Psoas muscle (tissue), 7 donors: ENCODE measurements at regions not wholly inside any gene's neighbourhood (a gene's known extent, or its start where the extent isn't known, plus 50 kb on each side); places are given as distances from the start of the nearest gene placed in this dataset.

ENCODE experiments used
- ATAC-seq, 4 donors: fragments of 200-7000 bp; cut with Tn5 transposase; one replicate each; pipeline ENCODE4 v1.9.1; 2020; ENCODE audit warnings: moderate library complexity in 3 of 4, mild to moderate bottlenecking in 2 of 4
- DNase-seq, 2 donors: peaks; one replicate each; pipeline ENCODE4 v3.0.0-alpha.2; 2020
- H3K27ac ChIP-seq: fragments of 200-600 bp; one replicate; pipeline ENCODE4 v1.8.0; 2022
- H3K27me3 ChIP-seq, 3 donors: fragments of 200-600 bp in 1 of 3; one replicate each; pipeline versions ENCODE4 v1.6.1 to v1.8.0; 2013 to 2022; ENCODE audit warnings: low read length in 2 of 3, mild to moderate bottlenecking in 2 of 3, moderate library complexity in 1 of 3; ENCODE audit not compliant: insufficient read depth in 3 of 3
- H3K36me3 ChIP-seq, 2 donors: fragments of 200-600 bp in 1 of 2; one replicate each; pipeline versions ENCODE4 v1.6.1 to v1.8.0; 2013 to 2022; ENCODE audit warnings: low read depth in 1 of 2, mild to moderate bottlenecking in 1 of 2, moderate library complexity in 1 of 2; ENCODE audit not compliant: insufficient read depth in 1 of 2
- H3K4me1 ChIP-seq: fragments of 200-600 bp; one replicate; pipeline ENCODE4 v1.8.0; 2022
- H3K4me3 ChIP-seq: fragments of 200-600 bp; one replicate; pipeline ENCODE4 v1.8.0; 2022; ENCODE audit warnings: mild to moderate bottlenecking
- H3K9me3 ChIP-seq: fragments of 200-600 bp; one replicate; pipeline ENCODE4 v1.8.0; 2022
- CTCF ChIP-seq: fragments of 200-600 bp; IDR thresholded peaks from one replicate; pipeline ENCODE4 v1.8.0; 2022; ENCODE audit warnings: antibody characterized with exemption
- WGBS, 3 donors: extraction: QIAGEN DNeasy Blood & Tissue Kit; methylation state at CpG; one replicate each; pipeline versions ENCODE4 v1.1.6 to v1.1.7; 2013; 5-methylcytosine and 5-hydroxymethylcytosine counted together
- intact Hi-C, 2 donors: fragments of 100-400 bp; cut with DNase I; formaldehyde crosslinking; loops; one replicate each; pipeline versions ENCODE4 v1.11.0 to v1.14.2; 2022
- donor health status: healthy with polysubstance abuse.
- donor health status: DM: no; HTN: no; CAD: no; lungs with moderate emphysema.
- donor health status: Bipolar disorder and iron deficiency.
- donor health status: healthy.
- donor health status: DM: yes; HTN: yes; CAD: no.
- donor health status: DM: no; HTN: no; CAD: no.
- donor health status: DM: yes; HTN: yes; CAD: no.

GRCh38 chr6:168949981-168950857 lies 303.4 kb downstream of the THBS2 start:
- ATAC-seq (peak in 3 of 4 donors; percentile 22 to 42 (median 39)), DNase-seq (no peak)
- 57 to 60% (median 59%) methylated on average over 10 of the region's 10 CpGs for WGBS, 3 donors
- H3K4me1 ChIP-seq: peaks cover 3% of the 10 kb centered on the region
- no peaks in the 10 kb centered on the region for H3K36me3 ChIP-seq
- no peak for TF ChIP-seq CTCF
- H3K27ac ChIP-seq: no peak overlapping the region
- intact Hi-C loops: loop anchor here in 1 of 2 donors (5.0 to 10.0 kb wide), 3 partner anchors 53 to 705 kb away; no protein-coding TSS in a partner anchor
- H3K4me3 ChIP-seq: no peak overlapping the region
- peaks cover 0 to 16% (median 0%) of the 10 kb centered on the region in 3 donors for H3K27me3 ChIP-seq
- H3K9me3 ChIP-seq: no peaks in the 10 kb centered on the region

- intact Hi-C loops: no loop called here
- Histone ChIP-seq H3K4me1 (peaks cover 3% of the 10 kb centered on the region), H3K27ac (no peak overlapping the region), H3K36me3 (no peaks in the 10 kb centered on the region), H3K27me3 (peaks cover 0 to 16% (median 0%) of the 10 kb centered on the region in 3 donors), H3K9me3 (no peaks in the 10 kb centered on the region), H3K4me3 (no peak overlapping the region)
- no peak for DNase-seq
- TF ChIP-seq CTCF: no peak
- 93 to 98% (median 95%) methylated on average over 4 of the region's 4 CpGs for WGBS, 3 donors
- no peak for ATAC-seq
These were observed 304.6 kb downstream of the THBS2 start for GRCh38 chr6:168948990-168949531.

GRCh38 chr6:168948002-168948401 lies 305.6 kb downstream of the THBS2 start:
- DNase-seq (no peak), ATAC-seq (no peak)
- Histone ChIP-seq H3K27ac (no peak overlapping the region), H3K4me3 (no peak overlapping the region), H3K9me3 (no peaks in the 10 kb centered on the region), H3K36me3 (no peaks in the 10 kb centered on the region), H3K4me1 (peaks cover 3% of the 10 kb centered on the region), H3K27me3 (peaks cover 0 to 13% (median 0%) of the 10 kb centered on the region in 3 donors)
- intact Hi-C loops: no loop called here
- WGBS, 3 donors: 72 to 88% (median 87%) methylated on average over 6 of the region's 6 CpGs
- TF ChIP-seq CTCF: no peak

GRCh38 chr6:168943231-168943905 lies 310.3 kb downstream of the THBS2 start:
- no peak for DNase-seq
- Histone ChIP-seq H3K9me3 (no peaks in the 10 kb centered on the region), H3K27ac (no peak overlapping the region), H3K4me1 (peaks cover 10% of the 10 kb centered on the region), H3K36me3 (no peaks in the 10 kb centered on the region), H3K27me3 (no peaks in the 10 kb centered on the region), H3K4me3 (no peak overlapping the region)
- intact Hi-C loops: no loop called here
- 71 to 77% (median 73%) methylated on average over 13 of the region's 13 CpGs for WGBS, 3 donors
- ATAC-seq: no peak
- no peak for TF ChIP-seq CTCF
